Mucosa of rectum (tissue), 2 donors: ENCODE measurements at regions not wholly inside any gene's neighbourhood (a gene's known extent, or its start where the extent isn't known, plus 50 kb on each side); places are given as distances from the start of the nearest gene placed in this dataset.
"Not testable (repeated sequence)": the region's sequence is repeated elsewhere in the genome, so short reads cannot be mapped to it uniquely, and the experiment has no call there.

Experiments
- H3K27ac ChIP-seq, 2 donors: one replicate each; pipeline ENCODE4 v1.7.0; 2013; ENCODE audit warnings: inconsistent platforms in 2 of 2, low read depth in 2 of 2, low read length in 2 of 2
- H3K27me3 ChIP-seq, 2 donors: one replicate each; pipeline ENCODE4 v1.7.0; 2013; ENCODE audit warnings: low read length in 2 of 2; ENCODE audit not compliant: control insufficient read depth in 2 of 2, insufficient read depth in 2 of 2
- H3K36me3 ChIP-seq, 2 donors: one replicate each; pipeline ENCODE4 v1.7.0; 2013; ENCODE audit warnings: low read length in 2 of 2; ENCODE audit not compliant: control insufficient read depth in 2 of 2, insufficient read depth in 2 of 2
- H3K4me1 ChIP-seq, 2 donors: one replicate each; pipeline ENCODE4 v1.7.0; 2013; ENCODE audit warnings: low read length in 2 of 2, mild to moderate bottlenecking in 1 of 2; ENCODE audit not compliant: control insufficient read depth in 2 of 2, insufficient read depth in 2 of 2
- H3K4me3 ChIP-seq, 2 donors: one replicate each; pipeline ENCODE4 v1.7.0; 2013; ENCODE audit warnings: low read length in 2 of 2
- H3K9ac ChIP-seq, 2 donors: one replicate each; pipeline ENCODE4 v1.7.0; 2013; ENCODE audit warnings: low read length in 2 of 2, low read depth in 1 of 2, mild to moderate bottlenecking in 1 of 2
- H3K9me3 ChIP-seq, 2 donors: one replicate each; pipeline ENCODE4 v1.7.0; 2013; ENCODE audit warnings: low read length in 2 of 2; ENCODE audit not compliant: control insufficient read depth in 2 of 2
- donor health status: healthy.
- donor health status: Normal muscosa, but diverticular disease.

DNA sequence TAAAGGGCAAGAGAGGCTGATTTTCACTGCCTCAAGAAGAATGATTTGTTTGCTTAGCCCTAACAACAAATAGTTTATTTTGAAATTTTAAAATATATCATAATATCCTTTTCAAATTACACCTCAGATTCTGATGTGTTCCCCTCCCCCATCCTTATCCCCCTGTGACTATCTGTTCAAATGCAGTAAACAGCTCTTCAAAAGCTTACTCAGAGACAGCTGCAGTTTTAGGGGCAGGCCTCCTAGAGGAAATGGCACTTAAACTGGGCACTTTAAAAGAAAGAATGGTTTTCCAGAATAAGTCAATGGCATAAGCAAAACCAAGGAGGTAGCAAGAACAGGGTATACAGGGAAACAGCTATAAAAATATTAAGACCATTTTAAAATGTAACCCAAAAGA, 118.6 kb upstream of the UST start:
- Histone ChIP-seq H3K36me3 (no peaks in the 10 kb centered on the region), H3K27ac (no peak overlapping the region), H3K4me1 (no peaks in the 10 kb centered on the region), H3K4me3 (no peak overlapping the region), H3K9ac (no peak overlapping the region), H3K27me3 (no peaks in the 10 kb centered on the region), H3K9me3 (no peaks in the 10 kb centered on the region)

DNA sequence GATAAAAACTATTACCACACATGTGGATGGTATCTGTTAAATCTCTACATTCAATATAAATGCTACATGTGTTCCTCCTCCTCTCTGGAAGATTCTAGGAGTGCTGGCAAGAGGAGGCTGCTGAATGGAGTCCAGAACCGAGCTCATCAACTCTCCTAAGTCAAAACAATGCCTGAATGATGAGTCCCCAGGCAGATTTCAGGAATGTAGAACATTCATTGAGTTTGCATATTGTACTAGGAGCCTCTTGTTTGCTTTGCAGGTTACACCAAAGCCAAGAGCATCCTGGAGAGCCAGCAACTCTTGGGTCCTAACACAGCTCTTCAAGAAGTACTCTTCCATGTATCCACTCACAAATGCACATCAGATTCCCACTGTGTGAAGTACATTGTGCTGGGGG, 117.6 kb upstream of the UST start:
- Histone ChIP-seq H3K4me3 (no peak overlapping the region), H3K9me3 (no peaks in the 10 kb centered on the region), H3K4me1 (no peaks in the 10 kb centered on the region), H3K36me3 (no peaks in the 10 kb centered on the region), H3K9ac (no peak overlapping the region), H3K27me3 (no peaks in the 10 kb centered on the region), H3K27ac (no peak overlapping the region)

- Histone ChIP-seq H3K36me3 (no peaks in the 10 kb centered on the region), H3K4me3 (no peak overlapping the region), H3K9ac (no peak overlapping the region), H3K27me3 (no peaks in the 10 kb centered on the region), H3K9me3 (no peaks in the 10 kb centered on the region), H3K4me1 (no peaks in the 10 kb centered on the region), H3K27ac (no peak overlapping the region)
These were observed 117.0 kb upstream of the UST start for GRCh38 chr6:148629592-148630465.

GRCh38 chr6:148635070-148635743, 111.6 kb upstream of the UST start:
- H3K9me3 ChIP-seq = no peaks in the 10 kb centered on the region
- H3K9ac ChIP-seq = no peak overlapping the region
- no peak overlapping the region for H3K4me3 ChIP-seq
- H3K36me3 ChIP-seq = no peaks in the 10 kb centered on the region
- no peaks in the 10 kb centered on the region for H3K27me3 ChIP-seq
- H3K27ac ChIP-seq = no peak overlapping the region
- no peaks in the 10 kb centered on the region for H3K4me1 ChIP-seq

- H3K9ac ChIP-seq, H3K4me3 ChIP-seq, H3K4me1 ChIP-seq, H3K9me3 ChIP-seq, H3K27ac ChIP-seq, H3K36me3 ChIP-seq, H3K27me3 ChIP-seq: not testable (repeated sequence)
These were observed 105.0 kb upstream of the UST start for GRCh38 chr6:148641836-148642235.

- not testable (repeated sequence) for H3K4me3 ChIP-seq, H3K9me3 ChIP-seq, H3K36me3 ChIP-seq, H3K27me3 ChIP-seq, H3K4me1 ChIP-seq, H3K9ac ChIP-seq, H3K27ac ChIP-seq
These were observed 103.6 kb upstream of the UST start for GRCh38 chr6:148643208-148643607.

DNA sequence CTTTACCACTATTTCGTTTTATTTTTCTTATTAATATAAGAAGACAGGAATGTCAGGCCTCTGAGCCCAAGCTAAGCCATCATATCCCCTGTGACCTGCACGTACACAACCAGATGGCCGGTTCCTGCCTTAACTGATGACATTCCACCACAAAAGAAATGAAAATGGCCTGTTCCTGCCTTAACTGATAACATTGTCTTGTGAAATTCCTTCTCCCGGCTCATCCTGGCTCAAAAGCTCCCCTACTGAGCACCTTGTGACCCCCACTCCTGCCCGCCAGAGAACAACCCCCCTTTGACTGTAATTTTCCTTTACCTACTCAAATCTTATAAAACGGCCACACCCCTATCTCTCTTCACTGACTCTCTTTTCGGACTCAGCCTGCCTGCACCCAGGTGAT, 101.8 kb upstream of the UST start:
- not testable (repeated sequence) for H3K27me3 ChIP-seq, H3K9ac ChIP-seq, H3K27ac ChIP-seq, H3K36me3 ChIP-seq, H3K9me3 ChIP-seq, H3K4me1 ChIP-seq, H3K4me3 ChIP-seq

- no peaks in the 10 kb centered on the region for H3K36me3 ChIP-seq
- H3K27ac ChIP-seq = no peak overlapping the region
- no peak overlapping the region for H3K4me3 ChIP-seq
- no peaks in the 10 kb centered on the region for H3K4me1 ChIP-seq
- H3K9me3 ChIP-seq = no peaks in the 10 kb centered on the region
- H3K9ac ChIP-seq = no peak overlapping the region
- no peaks in the 10 kb centered on the region for H3K27me3 ChIP-seq
These were observed 97.9 kb upstream of the UST start for GRCh38 chr6:148648754-148649453.

DNA sequence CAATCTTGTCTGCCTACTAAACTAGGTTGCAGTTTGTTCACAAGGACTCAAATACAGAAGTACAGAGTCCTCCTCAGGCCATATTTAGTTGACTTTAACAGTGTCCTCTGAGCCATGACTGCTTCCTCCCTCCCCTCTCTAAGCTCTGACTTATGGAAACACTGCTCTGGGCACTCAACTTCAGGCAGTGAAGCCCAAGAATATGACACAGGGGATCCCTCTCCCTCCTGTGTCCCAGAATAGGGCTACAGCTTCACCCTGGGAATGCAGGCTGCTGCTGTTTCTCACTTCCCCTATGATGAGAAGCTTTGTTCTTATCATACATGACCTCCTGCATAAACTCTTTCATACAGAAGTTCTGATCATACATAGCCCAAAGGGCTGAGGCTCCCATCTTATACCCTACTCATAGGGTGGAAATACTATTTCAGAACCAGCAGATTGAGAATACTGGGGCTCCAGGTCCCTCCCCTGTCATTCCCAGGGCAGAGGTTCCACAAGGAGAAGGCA, 97.3 kb upstream of the UST start:
- Histone ChIP-seq H3K27me3 (no peaks in the 10 kb centered on the region), H3K9ac (no peak overlapping the region), H3K4me1 (no peaks in the 10 kb centered on the region), H3K36me3 (no peaks in the 10 kb centered on the region), H3K27ac (no peak overlapping the region), H3K9me3 (no peaks in the 10 kb centered on the region), H3K4me3 (no peak overlapping the region)

DNA sequence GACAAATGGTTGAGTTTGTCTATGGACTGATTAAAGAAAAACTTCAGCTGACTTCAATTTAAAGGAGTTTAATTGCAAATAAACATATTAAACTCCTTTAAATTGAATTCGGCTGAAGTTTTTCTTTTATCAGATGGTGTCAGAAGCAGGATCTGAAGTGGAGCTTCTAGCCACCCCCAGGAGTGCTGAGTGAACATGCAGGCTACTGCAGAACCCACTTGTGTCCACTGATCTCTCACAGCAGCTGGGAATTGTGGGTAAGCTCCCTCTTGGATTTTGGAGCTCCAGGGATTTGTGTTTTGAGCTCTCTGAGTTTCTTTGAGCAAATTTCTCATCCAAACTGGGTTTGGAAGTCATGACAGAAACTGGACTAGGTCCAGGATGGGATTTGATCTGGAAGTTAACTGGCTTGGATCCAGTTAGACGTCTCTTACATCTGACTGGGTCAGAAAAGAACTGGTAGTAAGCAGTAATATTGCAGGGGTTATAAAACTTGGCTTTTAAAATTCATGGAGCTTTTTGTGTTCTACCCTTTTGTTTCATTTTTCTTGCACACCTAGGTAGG, 95.8 kb upstream of the UST start:
- H3K27me3 ChIP-seq = no peaks in the 10 kb centered on the region
- no peak overlapping the region for H3K4me3 ChIP-seq
- H3K4me1 ChIP-seq = no peaks in the 10 kb centered on the region
- no peaks in the 10 kb centered on the region for H3K9me3 ChIP-seq
- no peak overlapping the region for H3K27ac ChIP-seq
- H3K9ac ChIP-seq = no peak overlapping the region
- no peaks in the 10 kb centered on the region for H3K36me3 ChIP-seq
